GM19099 (cell line): ENCODE measurements at regions not wholly inside any gene's neighbourhood (a gene's known extent, or its start where the extent isn't known, plus 50 kb on each side); places are given as distances from the start of the nearest gene placed in this dataset.

Experiments
- POLR2A ChIP-seq: IDR thresholded peaks from 3 replicates; pipeline ENCODE4 v1.6.1; 2011; ENCODE audit warnings: low read depth; ENCODE audit not compliant: insufficient read length; ENCODE audit errors: extremely low read depth

- no peak for TF ChIP-seq POLR2A
Measured at GRCh38 chr9:99282406-99282805, 60.3 kb downstream of the SEC61B start.

GRCh38 chr9:99285965-99286364, 63.9 kb downstream of the SEC61B start:
- no peak for TF ChIP-seq POLR2A

- TF ChIP-seq POLR2A, result no peak
Measured at GRCh38 chr9:99286536-99286935, 64.5 kb downstream of the SEC61B start.

- TF ChIP-seq POLR2A, result no peak
Measured at GRCh38 chr9:99287641-99288040, 65.6 kb downstream of the SEC61B start.

- TF ChIP-seq POLR2A, result no peak
Measured at GRCh38 chr9:99288830-99289229, 66.7 kb downstream of the SEC61B start.

GRCh38 chr9:99294850-99295461, 72.9 kb downstream of the SEC61B start:
- TF ChIP-seq POLR2A, result no peak

- TF ChIP-seq POLR2A, result no peak
Measured at GRCh38 chr9:99296291-99296951, 74.3 kb downstream of the SEC61B start.

- no peak for TF ChIP-seq POLR2A
Measured at GRCh38 chr9:99298614-99299013, 76.5 kb downstream of the SEC61B start.

GRCh38 chr9:99299211-99300102, 77.4 kb downstream of the SEC61B start:
- TF ChIP-seq POLR2A, result no peak

GRCh38 chr9:99300103-99300439, 78.0 kb downstream of the SEC61B start:
- TF ChIP-seq POLR2A, result no peak

GRCh38 chr9:99300603-99301002, 78.5 kb downstream of the SEC61B start:
- no peak for TF ChIP-seq POLR2A

- TF ChIP-seq POLR2A, result no peak
Measured at GRCh38 chr9:99303177-99303576, 81.1 kb downstream of the SEC61B start.

- TF ChIP-seq POLR2A, result no peak
Measured at GRCh38 chr9:99305124-99305523, 83.0 kb downstream of the SEC61B start.

GRCh38 chr9:99305820-99306811, 84.0 kb downstream of the SEC61B start:
- TF ChIP-seq POLR2A, result no peak

GRCh38 chr9:99307851-99308250, 85.8 kb downstream of the SEC61B start:
- TF ChIP-seq POLR2A, result no peak
